ENCODE measurements at regions not wholly inside any gene's neighbourhood (a gene's known extent, or its start where the extent isn't known, plus 50 kb on each side); places are given as distances from the start of the nearest gene placed in this dataset.
"Not testable (repeated sequence)": the region's sequence is repeated elsewhere in the genome, so short reads cannot be mapped to it uniquely, and the experiment has no call there.

GRCh38 chr9:41754822-41755221, 374.4 kb downstream of the CNTNAP3B start:
- not testable (repeated sequence) for DNase-seq (ENCODE audit: low spot score)

GRCh38 chr9:41754403-41754802, 374.8 kb downstream of the CNTNAP3B start:
- not testable (repeated sequence) for DNase-seq (ENCODE audit: low spot score)

- DNase-seq (ENCODE audit: low spot score) = not testable (repeated sequence)
Observed at GRCh38 chr9:41741897-41742296, 387.3 kb downstream of the CNTNAP3B start.

GRCh38 chr9:41741173-41741572, 388.1 kb downstream of the CNTNAP3B start:
- DNase-seq (ENCODE audit: low spot score) = not testable (repeated sequence)

GRCh38 chr9:41738681-41739080, 390.5 kb downstream of the CNTNAP3B start:
- not testable (repeated sequence) for DNase-seq (ENCODE audit: low spot score)

- not testable (repeated sequence) for DNase-seq (ENCODE audit: low spot score)
Observed at GRCh38 chr9:41699190-41699589, 430.0 kb downstream of the CNTNAP3B start.

- not testable (repeated sequence) for DNase-seq (ENCODE audit: low spot score)
Observed at GRCh38 chr9:41697080-41697479, 432.1 kb downstream of the CNTNAP3B start.

- not testable (repeated sequence) for DNase-seq (ENCODE audit: low spot score)
Observed at GRCh38 chr9:41679312-41679711, 449.9 kb downstream of the CNTNAP3B start.

GRCh38 chr9:41663497-41664036, 465.7 kb downstream of the CNTNAP3B start:
- not testable (repeated sequence) for DNase-seq (ENCODE audit: low spot score)

GRCh38 chr9:41658706-41659105, 469.6 kb upstream of the ZNG1F start:
- DNase-seq (ENCODE audit: low spot score) = not testable (repeated sequence)

- DNase-seq (ENCODE audit: low spot score) = not testable (repeated sequence)
Observed at GRCh38 chr9:41658116-41658515, 469.0 kb upstream of the ZNG1F start.

- not testable (repeated sequence) for DNase-seq (ENCODE audit: low spot score)
Observed at GRCh38 chr9:41657141-41657540, 468.0 kb upstream of the ZNG1F start.

GRCh38 chr9:41655071-41655554, 466.0 kb upstream of the ZNG1F start:
- not testable (repeated sequence) for DNase-seq (ENCODE audit: low spot score)

- DNase-seq (ENCODE audit: low spot score) = not testable (repeated sequence)
Observed at GRCh38 chr9:41654349-41654748, 465.2 kb upstream of the ZNG1F start.

GRCh38 chr9:41653560-41654340, 464.6 kb upstream of the ZNG1F start:
- not testable (repeated sequence) for DNase-seq (ENCODE audit: low spot score)

- DNase-seq (ENCODE audit: low spot score) = not testable (repeated sequence)
Observed at GRCh38 chr9:41652800-41653199, 463.7 kb upstream of the ZNG1F start.

GRCh38 chr9:41652100-41652713, 463.1 kb upstream of the ZNG1F start:
- DNase-seq (ENCODE audit: low spot score) = not testable (repeated sequence)

- DNase-seq (ENCODE audit: low spot score) = not testable (repeated sequence)
Observed at GRCh38 chr9:41650086-41650485, 461.0 kb upstream of the ZNG1F start.

GRCh38 chr9:41648564-41648963, 459.4 kb upstream of the ZNG1F start:
- not testable (repeated sequence) for DNase-seq (ENCODE audit: low spot score)

- DNase-seq (ENCODE audit: low spot score) = not testable (repeated sequence)
Observed at GRCh38 chr9:41646246-41646645, 457.1 kb upstream of the ZNG1F start.

GRCh38 chr9:41643571-41644279, 454.6 kb upstream of the ZNG1F start:
- DNase-seq (ENCODE audit: low spot score) = not testable (repeated sequence)

- not testable (repeated sequence) for DNase-seq (ENCODE audit: low spot score)
Observed at GRCh38 chr9:41633726-41634125, 444.6 kb upstream of the ZNG1F start.
